Stimulated activated CD8-positive, alpha-beta memory T cell treated with anti-CD3 and anti-CD28 coated beads, Interleukin-4, amount 100 ng/mL, for 48 hours (primary cell): ENCODE measurements at regions not wholly inside any gene's neighbourhood (a gene's known extent, or its start where the extent isn't known, plus 50 kb on each side); places are given as distances from the start of the nearest gene placed in this dataset.
"Not testable (repeated sequence)": the region's sequence is repeated elsewhere in the genome, so short reads cannot be mapped to it uniquely, and the experiment has no call there.

Source experiments
- DNase-seq: peaks from one replicate; pipeline ENCODE4 v3.0.0-alpha.2; 2020

GRCh38 chr2:189312643-189313042 is 128.6 kb upstream of the WDR75 start:
- no peak for DNase-seq

DNA sequence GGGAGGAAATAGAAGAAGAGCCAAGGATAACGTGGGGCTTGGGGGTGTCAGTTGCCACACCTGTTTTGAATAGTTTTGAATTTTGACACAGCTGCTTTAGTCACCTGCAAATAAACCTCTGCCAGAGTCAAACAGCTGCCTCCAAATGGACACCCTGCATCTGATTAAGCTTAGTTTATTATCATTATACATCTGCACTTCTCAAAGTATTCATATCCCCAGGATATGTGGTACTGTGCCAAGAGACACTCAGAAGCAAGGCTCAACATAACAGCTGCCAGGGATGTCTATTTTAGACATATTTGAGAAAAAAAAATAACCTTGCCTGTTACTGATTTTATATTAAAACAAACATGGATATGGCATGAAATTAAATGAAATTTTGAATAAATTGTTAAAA is 122.5 kb upstream of the WDR75 start:
- DNase-seq = no peak

DNA sequence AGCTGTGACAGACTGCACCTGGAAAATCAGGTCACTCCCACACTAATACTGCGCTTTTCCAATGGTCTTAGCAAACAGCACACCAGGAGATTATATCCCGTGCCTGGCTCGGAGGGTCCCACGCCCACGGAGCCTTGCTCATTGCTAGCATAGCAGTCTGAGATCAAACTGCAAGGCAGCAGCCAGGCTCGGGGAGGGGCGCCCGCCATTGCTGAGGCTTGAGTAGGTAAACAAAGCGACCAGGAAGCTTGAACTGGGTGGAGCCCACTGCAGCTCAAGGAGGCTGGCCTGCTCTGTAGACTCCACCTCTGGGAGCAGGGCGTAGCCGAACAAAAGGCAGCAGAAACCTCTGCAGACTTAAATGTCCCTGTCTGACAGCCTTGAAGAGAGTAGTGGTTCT is 121.8 kb upstream of the WDR75 start:
- not testable (repeated sequence) for DNase-seq

- DNase-seq = no peak
Observed at GRCh38 chr2:189327879-189328847, 113.1 kb upstream of the WDR75 start.

- DNase-seq = no peak
Observed at GRCh38 chr2:189328848-189329245, 112.4 kb upstream of the WDR75 start.

DNA sequence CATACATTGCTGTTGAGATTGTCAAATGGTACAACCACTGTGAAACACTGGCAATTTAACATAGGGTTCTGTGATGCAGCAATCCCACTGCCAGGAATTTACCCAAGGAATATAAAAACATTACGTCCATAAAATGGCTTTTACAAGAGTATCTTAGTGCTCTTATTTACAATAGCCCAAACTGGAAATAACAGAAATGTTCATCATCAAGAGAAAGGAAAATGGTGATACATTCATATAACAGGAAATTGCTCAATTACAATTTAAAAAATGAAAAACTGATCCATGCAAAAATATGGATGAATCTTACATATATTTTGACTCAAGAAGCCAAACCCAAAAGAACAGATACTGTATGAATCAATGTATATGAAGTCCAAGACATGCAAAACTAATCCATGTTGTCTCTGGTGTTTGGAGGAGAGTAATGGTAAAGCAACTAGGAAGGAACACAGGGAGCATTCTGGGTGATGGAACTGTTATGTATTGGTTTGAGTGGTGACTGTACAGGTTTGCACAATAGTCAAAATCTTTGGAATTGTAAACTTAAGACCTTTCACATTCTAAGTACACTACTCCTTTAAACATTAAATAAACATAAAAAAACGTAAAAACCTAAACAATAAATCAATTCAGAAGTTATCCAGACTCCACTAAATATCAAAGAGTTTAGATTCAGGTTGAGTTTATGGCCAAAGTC is 104.8 kb upstream of the WDR75 start:
- DNase-seq = no peak

GRCh38 chr2:189337656-189338055 is 103.6 kb upstream of the WDR75 start:
- DNase-seq = no peak

- DNase-seq = no peak
Observed at GRCh38 chr2:189338115-189338514, 103.2 kb upstream of the WDR75 start.

DNA sequence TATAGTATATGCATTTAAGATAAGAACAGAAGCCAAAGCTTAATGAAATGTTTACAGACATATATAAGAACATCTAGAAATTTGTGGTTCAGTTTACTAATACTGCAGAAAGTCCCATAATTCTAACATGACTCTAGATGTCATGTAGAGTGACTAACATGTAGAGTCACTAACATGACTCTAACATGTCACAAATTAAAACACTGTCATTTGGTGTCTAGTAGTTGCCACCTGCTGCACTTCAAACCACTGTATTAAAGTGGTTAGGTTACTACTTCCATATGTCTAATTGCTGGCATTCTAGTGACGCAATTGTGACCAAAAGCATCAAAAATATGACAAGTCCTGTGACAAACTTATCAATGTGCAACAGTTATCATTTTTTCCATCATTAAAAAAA is 100.2 kb upstream of the WDR75 start:
- DNase-seq = no peak

GRCh38 chr2:189344043-189344442 is 97.2 kb upstream of the WDR75 start:
- no peak for DNase-seq

DNA sequence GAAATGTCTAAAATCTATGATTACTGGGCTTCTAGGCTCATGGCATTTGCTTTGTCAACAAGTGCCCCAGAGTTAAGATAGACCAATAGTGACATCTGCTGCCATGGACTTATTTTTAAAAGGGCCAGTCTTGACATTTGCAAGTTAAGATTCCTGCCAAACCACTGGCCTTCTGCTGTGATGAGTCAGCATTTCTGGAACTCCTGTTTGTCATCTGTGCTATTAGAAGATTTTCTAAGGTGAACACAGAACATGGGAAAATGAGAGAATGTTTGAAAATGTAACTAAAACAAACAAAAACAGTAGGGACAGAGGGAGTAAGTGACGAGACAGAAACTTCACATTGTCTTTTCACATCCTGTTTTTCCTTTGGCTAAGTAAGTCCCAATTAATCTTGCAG is 93.7 kb upstream of the WDR75 start:
- DNase-seq = no peak

GRCh38 chr2:189348369-189348768 is 92.9 kb upstream of the WDR75 start:
- no peak for DNase-seq

DNA sequence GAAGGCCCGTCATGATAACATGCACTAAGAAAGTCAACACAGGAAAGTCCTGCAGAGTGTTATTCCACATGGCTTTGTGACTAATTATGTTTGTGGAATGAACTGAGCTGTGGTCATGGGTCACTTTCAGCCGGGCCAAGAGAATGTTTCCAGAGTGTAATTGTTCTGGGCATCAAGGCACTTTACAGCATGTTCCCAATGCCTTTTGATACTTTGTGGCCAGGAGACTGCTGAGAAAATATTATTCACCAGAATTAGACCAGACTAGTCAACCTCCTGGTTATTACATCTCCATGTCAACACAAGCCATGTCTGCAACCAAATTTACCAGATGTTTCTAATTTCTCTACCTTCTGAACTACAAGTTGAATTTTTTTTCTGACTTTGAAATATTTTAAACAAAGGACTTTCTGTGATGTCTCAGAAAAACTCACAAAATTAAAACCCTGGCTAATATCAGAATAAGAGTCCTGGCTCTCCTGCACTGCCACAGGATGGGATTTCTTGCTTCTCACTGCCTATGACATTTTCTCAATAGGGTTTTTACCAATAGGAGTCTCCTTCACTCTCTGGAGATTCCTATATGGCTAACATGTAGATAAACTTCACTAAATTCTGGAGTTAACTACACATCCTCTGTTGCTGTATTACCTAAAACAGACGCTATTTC is 90.6 kb upstream of the WDR75 start:
- no peak for DNase-seq

DNA sequence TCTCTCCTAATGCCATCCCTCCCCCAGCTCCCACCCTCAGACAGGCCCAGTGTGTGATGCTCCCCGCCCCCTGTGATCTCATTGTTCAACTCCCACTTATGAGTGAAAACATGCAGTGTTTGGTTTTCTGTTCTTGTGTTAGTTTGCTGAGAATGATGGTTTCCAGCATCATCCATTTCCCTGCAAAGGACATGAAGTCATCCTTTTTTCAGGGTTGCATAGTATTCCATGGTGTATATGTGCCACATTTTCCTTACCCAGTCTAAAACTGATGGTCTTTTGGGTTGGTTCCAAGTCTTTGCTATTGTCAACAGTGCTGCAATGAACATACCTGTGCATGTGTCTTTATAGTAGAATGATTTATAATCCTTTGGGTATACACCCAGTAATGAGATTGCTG is 89.3 kb upstream of the WDR75 start:
- DNase-seq = not testable (repeated sequence)

DNA sequence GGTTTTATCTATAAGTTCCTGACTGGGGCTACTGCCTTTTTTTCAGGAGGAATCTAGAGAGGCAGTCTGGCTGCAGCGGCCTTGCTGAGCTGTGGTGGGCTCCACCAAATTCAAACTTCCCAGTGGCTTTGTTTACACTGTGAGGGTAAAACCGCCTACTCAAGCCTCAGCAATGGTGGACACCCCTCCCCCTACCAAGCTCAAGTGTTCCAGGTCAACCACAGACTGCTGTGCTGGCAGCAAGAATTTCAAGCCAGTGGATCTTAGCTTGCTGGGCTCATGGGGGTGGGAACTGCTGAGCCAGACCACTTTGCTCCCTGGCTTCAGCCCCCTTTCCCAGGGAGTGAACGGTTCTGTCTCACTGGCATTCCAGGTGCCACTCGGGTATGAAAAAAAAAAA is 83.9 kb upstream of the WDR75 start:
- not testable (repeated sequence) for DNase-seq

- no peak for DNase-seq
Observed at GRCh38 chr2:189360861-189361260, 80.4 kb upstream of the WDR75 start.

DNA sequence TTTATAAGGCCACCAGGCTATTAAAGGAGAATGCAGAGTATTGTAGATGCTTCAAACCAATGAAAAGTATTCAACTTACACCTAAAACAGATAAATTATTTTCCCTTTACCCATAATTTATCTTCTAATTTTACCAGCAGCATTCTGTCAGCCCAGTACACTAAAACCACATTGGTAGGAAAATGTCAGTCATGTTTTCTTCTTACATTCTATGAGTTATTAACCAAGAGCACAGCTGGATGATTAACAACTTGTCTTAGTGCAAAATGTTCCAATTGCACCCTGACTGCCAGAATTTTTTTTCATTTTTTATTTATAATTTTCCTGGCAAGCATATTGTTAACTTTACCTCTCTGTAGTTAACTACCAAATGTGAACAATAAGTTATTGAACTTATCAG is 79.0 kb upstream of the WDR75 start:
- DNase-seq = no peak

DNA sequence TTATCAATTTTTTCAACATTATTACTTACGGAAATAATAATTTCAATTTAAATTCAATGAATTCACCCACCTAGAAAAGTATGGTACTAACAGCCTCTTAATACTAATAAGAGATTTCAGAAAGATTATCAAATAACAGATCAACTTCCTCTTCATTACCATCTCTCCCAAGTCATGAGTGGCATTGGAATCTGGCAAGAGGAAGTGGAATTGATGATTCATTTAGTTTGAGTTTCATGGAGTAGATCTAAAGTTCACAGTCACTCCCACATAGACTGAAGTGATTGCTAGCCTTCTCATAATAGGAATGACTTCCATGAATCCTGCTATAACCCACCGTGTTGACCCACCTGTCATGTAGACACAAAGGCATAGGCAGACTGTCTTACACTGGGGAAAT is 77.7 kb upstream of the WDR75 start:
- no peak for DNase-seq

DNA sequence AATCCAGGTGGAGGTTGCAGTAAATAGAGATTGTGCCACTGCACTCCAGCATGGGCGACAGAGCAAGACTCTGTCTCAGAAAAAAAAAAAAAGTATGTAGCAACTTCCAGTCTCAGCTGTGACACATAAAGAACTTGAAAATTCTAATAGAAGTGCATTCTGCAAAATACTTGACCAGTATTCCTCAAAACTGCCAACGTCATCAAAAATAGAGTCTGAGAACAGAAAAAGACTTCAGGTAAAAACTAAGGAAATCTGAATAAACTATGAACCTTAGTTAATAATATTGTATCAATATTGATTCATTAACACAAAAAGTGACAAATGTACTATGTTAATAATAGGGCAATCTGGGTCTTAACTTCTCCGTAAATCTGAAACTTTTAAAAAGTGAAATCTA is 76.7 kb upstream of the WDR75 start:
- DNase-seq = no peak

DNA sequence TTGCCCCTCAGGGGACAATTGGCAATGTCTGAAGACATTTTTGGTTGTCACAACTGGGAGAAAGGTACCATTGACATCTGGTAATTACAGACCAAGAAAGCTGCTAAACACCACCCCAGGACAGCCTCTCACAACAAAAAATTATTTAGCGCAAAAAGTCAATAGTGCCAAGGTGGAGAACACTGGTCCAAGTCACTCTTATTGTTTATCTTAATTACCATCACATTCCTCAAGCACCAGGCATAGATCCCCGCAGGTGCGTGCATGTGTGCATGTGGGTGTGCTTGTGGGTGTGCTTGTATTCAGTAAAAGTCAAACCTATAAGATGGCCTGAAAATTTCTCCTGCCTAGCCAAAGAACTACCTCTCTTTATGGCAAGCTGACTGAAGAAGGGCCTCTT is 74.9 kb upstream of the WDR75 start:
- DNase-seq = no peak

DNA sequence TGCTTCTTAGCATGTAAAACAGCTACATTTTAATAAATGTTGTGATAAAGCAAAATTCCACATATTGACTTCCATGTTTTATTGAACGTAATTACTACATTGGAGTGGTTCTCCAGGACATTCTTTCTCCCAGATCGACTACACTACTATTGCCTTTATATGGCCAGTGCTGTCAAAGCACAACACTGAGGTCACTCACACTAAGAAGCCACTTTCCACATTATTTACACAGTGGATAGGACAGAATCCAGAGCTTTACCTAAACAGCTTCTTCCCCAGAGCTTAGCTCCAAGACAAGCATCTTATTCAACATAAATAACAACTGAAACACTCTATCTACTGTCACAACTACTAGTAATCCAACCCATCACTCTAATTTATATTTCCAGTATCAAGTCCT is 73.9 kb upstream of the WDR75 start:
- DNase-seq = no peak

DNA sequence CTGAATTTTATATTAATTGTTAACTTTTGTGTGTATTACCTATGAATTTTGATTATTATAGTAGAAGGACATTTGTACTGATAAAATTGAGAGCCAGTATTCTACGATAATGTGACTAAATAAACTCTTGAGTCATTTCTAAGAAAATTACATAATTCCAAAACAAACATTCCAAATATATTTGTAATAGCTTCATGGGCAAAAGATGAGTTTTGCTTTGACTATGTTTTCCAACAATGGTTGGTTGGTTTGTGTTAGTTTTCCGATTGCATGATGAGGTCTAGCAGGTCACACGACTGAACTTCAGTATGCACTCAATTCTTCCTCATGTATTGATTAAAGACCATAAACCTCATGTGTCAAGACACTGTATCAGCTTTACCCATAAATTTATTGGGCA is 71.7 kb upstream of the WDR75 start:
- no peak for DNase-seq

DNA sequence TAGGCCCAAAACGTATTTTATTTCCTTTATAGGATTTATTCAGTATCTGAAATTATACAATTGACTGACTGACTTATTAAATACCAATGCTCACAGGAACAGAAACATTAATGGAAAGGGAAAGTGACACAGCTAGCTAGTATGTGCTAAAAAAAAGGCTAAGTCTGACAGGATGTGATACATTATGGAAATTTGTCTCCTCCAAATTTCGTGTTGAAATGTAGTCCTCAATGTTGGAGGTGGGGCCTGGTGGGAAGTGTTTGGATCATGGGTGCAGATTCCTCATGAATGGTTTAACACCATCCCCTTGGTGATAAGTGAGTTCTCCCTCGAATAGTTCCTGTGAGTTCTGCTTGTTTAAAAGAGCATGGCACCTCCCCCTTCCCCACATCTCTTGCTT is 70.6 kb upstream of the WDR75 start:
- no peak for DNase-seq
